Keratinocyte (primary cell): ENCODE measurements at regions not wholly inside any gene's neighbourhood (a gene's known extent, or its start where the extent isn't known, plus 50 kb on each side); places are given as distances from the start of the nearest gene placed in this dataset.

Source experiments
- DNase-seq: peaks from one replicate; pipeline ENCODE4 v3.0.0-alpha.2; 2011; ENCODE audit warnings: low read depth, missing footprints, low spot score
- FAIRE-seq: peaks from 2 replicates; lab custom pipeline; 2011; peaks lifted over from hg19 to GRCh38; lab: Jason Lieb, UNC
- H2AFZ ChIP-seq: 2 replicates; pipeline ENCODE4 v1.6.0; 2012; ENCODE audit warnings: low read length, control low read depth, inconsistent platforms; ENCODE audit not compliant: control insufficient read depth
- H3K27ac ChIP-seq: 2 replicates; pipeline ENCODE4 v1.5.1; 2011; ENCODE audit warnings: low read length; ENCODE audit not compliant: control insufficient read depth, insufficient read depth
- H3K27me3 ChIP-seq: 3 replicates; pipeline ENCODE4 v1.6.0; 2011; ENCODE audit warnings: low read length; ENCODE audit not compliant: control insufficient read depth, insufficient read depth; ENCODE audit errors: extremely low read depth
- H3K36me3 ChIP-seq, 2 experiments: 2 replicates in 1 of 2; 3 replicates in 1 of 2; pipeline ENCODE4 v1.5.1; 2011; ENCODE audit warnings: low read length in 2 of 2, mild to moderate bottlenecking in 1 of 2; ENCODE audit not compliant: control insufficient read depth in 2 of 2, insufficient read depth in 2 of 2; ENCODE audit errors: extremely low read depth in 1 of 2
- H3K4me1 ChIP-seq: 3 replicates; pipeline ENCODE4 v1.5.1; 2011; ENCODE audit warnings: low read length; ENCODE audit not compliant: control insufficient read depth, insufficient read depth; ENCODE audit errors: extremely low read depth
- H3K4me2 ChIP-seq: 3 replicates; pipeline ENCODE4 v1.6.0; 2011; ENCODE audit warnings: low read depth, low read length; ENCODE audit not compliant: control insufficient read depth, insufficient read depth; ENCODE audit errors: extremely low read depth
- H3K4me3 ChIP-seq, 3 experiments: fragments of 200-600 bp in 1 of 3; sonication (generic) in 1 of 3; 2 replicates in 2 of 3; 3 replicates in 1 of 3; pipeline ENCODE4 v1.5.1; 2011 to 2016; ENCODE audit warnings: low read length in 3 of 3, mild to moderate bottlenecking in 3 of 3, control low read depth in 2 of 3, inconsistent platforms in 1 of 3, low read depth in 1 of 3, mixed read lengths in 1 of 3, mixed run types in 1 of 3, moderate library complexity in 1 of 3; ENCODE audit not compliant: control insufficient read depth in 2 of 3, insufficient read depth in 2 of 3; ENCODE audit errors: extremely low read depth in 1 of 3
- H3K79me2 ChIP-seq: 2 replicates; pipeline ENCODE4 v1.6.0; 2012; ENCODE audit warnings: low read length; ENCODE audit not compliant: control insufficient read depth, insufficient read depth
- H3K9ac ChIP-seq: 3 replicates; pipeline ENCODE4 v1.6.0; 2011; ENCODE audit warnings: low read length; ENCODE audit not compliant: control insufficient read depth, insufficient read depth; ENCODE audit errors: extremely low read depth
- H3K9me1 ChIP-seq: 3 replicates; pipeline ENCODE4 v1.6.0; 2011; ENCODE audit warnings: low read length; ENCODE audit not compliant: control insufficient read depth, insufficient read depth; ENCODE audit errors: extremely low read depth
- H3K9me3 ChIP-seq: 2 replicates; pipeline ENCODE4 v1.5.1; 2012; ENCODE audit warnings: low read depth, low read length; ENCODE audit not compliant: control insufficient read depth
- H4K20me1 ChIP-seq: 3 replicates; pipeline ENCODE4 v1.6.0; 2011; ENCODE audit warnings: low read length; ENCODE audit not compliant: control insufficient read depth, insufficient read depth; ENCODE audit errors: extremely low read depth
- EZH2 ChIP-seq: IDR thresholded peaks from one replicate; pipeline ENCODE4 v1.6.1; 2012; ENCODE audit warnings: inconsistent platforms, mild to moderate bottlenecking, low read length, moderate library complexity
- dilution Hi-C: fragments of 300-500 bp; cut with MboI; formaldehyde crosslinking; loops from one replicate; pipeline ENCODE4 v1.7.0; 2020; ENCODE audit warnings: low sequenced_read_pairs; ENCODE audit not compliant: extremely low pct_ligation_motif_present
- TF ChIP-seq, protein P1 (sequence below), 3 experiments: IDR thresholded peaks in 1 of 3; conservative IDR thresholded peaks in 1 of 3; optimal IDR thresholded peaks in 1 of 3; 2 replicates in 2 of 3; 3 replicates in 1 of 3; pipeline versions ENCODE3 to v1.5.1; 2011; ENCODE audit warnings: low read length in 3 of 3, mild to moderate bottlenecking in 3 of 3, moderate library complexity in 2 of 3, control low read depth in 1 of 3, inconsistent platforms in 1 of 3; ENCODE audit not compliant: insufficient read depth in 2 of 3; ENCODE audit errors: extremely low read depth in 1 of 3

DNA sequence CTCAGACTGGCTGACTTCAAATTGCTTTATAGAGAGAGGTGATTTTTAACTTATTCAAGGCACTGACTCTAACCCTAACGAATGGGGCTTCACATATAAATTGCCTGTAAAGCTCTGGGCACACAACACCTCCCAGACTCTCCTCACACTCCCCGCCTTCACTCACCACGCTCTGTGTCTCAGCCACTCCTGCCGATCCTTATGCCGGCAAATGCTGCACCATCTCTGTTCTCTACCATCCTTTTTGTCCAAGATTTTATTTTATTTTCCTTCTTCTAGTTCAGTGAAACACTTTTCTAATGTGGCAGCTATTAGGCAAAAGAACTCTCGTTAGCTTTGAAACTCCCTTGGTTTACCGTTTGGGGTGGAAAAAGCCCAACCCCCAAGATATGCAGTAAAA is 446.1 kb upstream of the TMEM132C start:
- H3K9ac ChIP-seq: no peak overlapping the region
- DNase-seq: no peak
- no peaks in the 10 kb centered on the region for H3K4me1 ChIP-seq
- H3K27ac ChIP-seq: no peak overlapping the region
- no peaks in the 10 kb centered on the region for H3K36me3 ChIP-seq
- H3K79me2 ChIP-seq: no peaks in the 10 kb centered on the region
- H3K9me1 ChIP-seq: no peaks in the 10 kb centered on the region
- H3K27me3 ChIP-seq: no peaks in the 10 kb centered on the region
- no peak for FAIRE-seq
- H3K4me2 ChIP-seq: no peak overlapping the region
- H2AFZ ChIP-seq: no peak overlapping the region
- TF ChIP-seq, protein P1, sequence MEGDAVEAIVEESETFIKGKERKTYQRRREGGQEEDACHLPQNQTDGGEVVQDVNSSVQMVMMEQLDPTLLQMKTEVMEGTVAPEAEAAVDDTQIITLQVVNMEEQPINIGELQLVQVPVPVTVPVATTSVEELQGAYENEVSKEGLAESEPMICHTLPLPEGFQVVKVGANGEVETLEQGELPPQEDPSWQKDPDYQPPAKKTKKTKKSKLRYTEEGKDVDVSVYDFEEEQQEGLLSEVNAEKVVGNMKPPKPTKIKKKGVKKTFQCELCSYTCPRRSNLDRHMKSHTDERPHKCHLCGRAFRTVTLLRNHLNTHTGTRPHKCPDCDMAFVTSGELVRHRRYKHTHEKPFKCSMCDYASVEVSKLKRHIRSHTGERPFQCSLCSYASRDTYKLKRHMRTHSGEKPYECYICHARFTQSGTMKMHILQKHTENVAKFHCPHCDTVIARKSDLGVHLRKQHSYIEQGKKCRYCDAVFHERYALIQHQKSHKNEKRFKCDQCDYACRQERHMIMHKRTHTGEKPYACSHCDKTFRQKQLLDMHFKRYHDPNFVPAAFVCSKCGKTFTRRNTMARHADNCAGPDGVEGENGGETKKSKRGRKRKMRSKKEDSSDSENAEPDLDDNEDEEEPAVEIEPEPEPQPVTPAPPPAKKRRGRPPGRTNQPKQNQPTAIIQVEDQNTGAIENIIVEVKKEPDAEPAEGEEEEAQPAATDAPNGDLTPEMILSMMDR (optimal IDR thresholded peaks at IDR 0.05 in 1 of 3, IDR thresholded peaks at IDR 0.05 in 1 of 3, conservative IDR thresholded peaks at IDR 0.05 in 1 of 3; ENCODE audit: extremely low read depth in 1 of 3, insufficient read depth in 2 of 3, low read length in 3 of 3): no peak
- TF ChIP-seq EZH2: no peak
- dilution Hi-C loops: no loop called here
- peaks cover 2% of the 10 kb centered on the region for H3K9me3 ChIP-seq
- H4K20me1 ChIP-seq: no peaks in the 10 kb centered on the region
- H3K4me3 ChIP-seq: no peak overlapping the region

DNA sequence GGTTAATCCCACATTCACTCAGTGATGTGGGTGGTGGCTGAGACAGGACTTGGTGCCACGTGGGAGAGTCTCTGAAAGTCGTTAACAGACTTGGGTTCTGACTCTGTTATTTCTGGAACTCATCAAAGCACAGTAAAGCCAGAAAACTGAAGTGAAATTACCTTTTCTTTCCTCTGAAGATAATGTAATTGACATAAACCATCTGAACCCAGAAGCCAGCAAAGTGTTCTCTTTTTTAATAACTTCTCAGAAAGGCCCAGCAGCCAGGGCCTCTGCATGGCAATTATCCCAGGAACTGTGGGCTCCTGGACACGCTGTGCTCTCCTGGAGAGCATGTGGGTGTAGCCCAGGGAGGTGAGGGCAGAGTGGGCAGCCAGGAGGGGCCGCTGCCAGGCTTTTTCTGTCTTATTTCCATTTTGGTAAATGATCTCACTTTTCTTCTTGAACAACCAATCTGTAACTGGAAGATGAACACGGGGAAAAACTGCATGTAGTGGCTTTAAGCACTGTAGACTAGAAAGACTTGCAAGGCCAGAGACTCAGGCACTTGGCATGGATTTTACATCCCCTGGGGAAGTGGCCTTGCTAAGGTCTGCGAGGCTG is 444.1 kb upstream of the TMEM132C start:
- no peak for TF ChIP-seq EZH2
- TF ChIP-seq, protein P1 (optimal IDR thresholded peaks at IDR 0.05 in 1 of 3, IDR thresholded peaks at IDR 0.05 in 1 of 3, conservative IDR thresholded peaks at IDR 0.05 in 1 of 3; ENCODE audit: extremely low read depth in 1 of 3, insufficient read depth in 2 of 3, low read length in 3 of 3): no peak
- Histone ChIP-seq H3K27me3 (no peaks in the 10 kb centered on the region), H3K27ac (no peak overlapping the region), H2AFZ (no peak overlapping the region), H3K9me3 (peaks cover 2% of the 10 kb centered on the region), H3K9ac (no peak overlapping the region), H3K9me1 (no peaks in the 10 kb centered on the region), H3K4me3 (no peak overlapping the region), H4K20me1 (no peaks in the 10 kb centered on the region), H3K36me3 (no peaks in the 10 kb centered on the region), H3K4me2 (no peak overlapping the region), H3K4me1 (no peaks in the 10 kb centered on the region), H3K79me2 (no peaks in the 10 kb centered on the region)
- dilution Hi-C loops: no loop called here
- no peak for DNase-seq
- FAIRE-seq: no peak
